Endothelial cell of umbilical vein (primary cell): ENCODE measurements at regions not wholly inside any gene's neighbourhood (a gene's known extent, or its start where the extent isn't known, plus 50 kb on each side); places are given as distances from the start of the nearest gene placed in this dataset.

Experiments
- BruUV-seq: library from RNA; stranded (reverse); fragments of 400-500 nt; replicated peaks from 2 replicates; lab custom pipeline; 2021; lab: Mats Ljungman, UMichigan
- CTCF ChIA-PET: fragments of 300-600, 350-600 bp; sonication (Branson Sonifier 250); formaldehyde crosslinking; loops from one replicate; lab custom pipeline; 2021; ENCODE audit warnings: antibody characterized with exemption, inconsistent platforms; lab: Charles Lee
- POLR2A ChIA-PET: fragments of 300-600, 350-600 bp; sonication (Branson Sonifier 250); formaldehyde crosslinking; loops from one replicate; lab custom pipeline; 2021; ENCODE audit warnings: antibody characterized with exemption, inconsistent platforms; lab: Charles Lee
- DNase-seq: peaks from one replicate; pipeline ENCODE4 v3.0.0-alpha.2; 2011; ENCODE audit warnings: low read depth, low spot score
- FAIRE-seq: peaks from 2 replicates; lab custom pipeline; 2011; peaks lifted over from hg19 to GRCh38; lab: Jason Lieb, UNC
- H2AFZ ChIP-seq: 2 replicates; pipeline ENCODE4 v1.6.0; 2012; ENCODE audit warnings: low read depth, low read length, control low read depth, inconsistent platforms
- H3K27ac ChIP-seq: 2 replicates; pipeline ENCODE4 v1.5.1; 2011; ENCODE audit warnings: low read depth, mild to moderate bottlenecking, control low read depth, low read length, moderate library complexity; ENCODE audit not compliant: insufficient read depth
- H3K27me3 ChIP-seq, 2 experiments: 2 replicates each; pipeline versions ENCODE4 v1.6.0 to v1.6.1; 2011; ENCODE audit warnings: low read length in 2 of 2, mixed read lengths in 1 of 2; ENCODE audit not compliant: control insufficient read depth in 2 of 2, insufficient read depth in 2 of 2
- H3K36me3 ChIP-seq, 2 experiments: 2 replicates in 1 of 2; 3 replicates in 1 of 2; pipeline ENCODE4 v1.5.1; 2011; ENCODE audit warnings: low read length in 2 of 2, mild to moderate bottlenecking in 1 of 2, moderate library complexity in 1 of 2; ENCODE audit not compliant: control insufficient read depth in 2 of 2, insufficient read depth in 2 of 2; ENCODE audit errors: extremely low read depth in 1 of 2
- H3K4me1 ChIP-seq: 3 replicates; pipeline ENCODE4 v1.5.1; 2011; ENCODE audit warnings: mild to moderate bottlenecking, low read length; ENCODE audit not compliant: control insufficient read depth, insufficient read depth; ENCODE audit errors: extremely low read depth
- H3K4me2 ChIP-seq: 2 replicates; pipeline ENCODE4 v1.6.1; 2011; ENCODE audit warnings: low read length, control low read depth, mixed read lengths; ENCODE audit not compliant: insufficient read depth
- H3K4me3 ChIP-seq, 3 experiments: fragments of 200-600 bp in 1 of 3; sonication (generic), shearing (Covaris generic) in 1 of 3; replicated peaks in 1 of 3; 2 replicates each; pipeline ENCODE4 v1.5.1; 2011 to 2016; ENCODE audit warnings: control low read depth in 3 of 3, low read length in 3 of 3, mild to moderate bottlenecking in 2 of 3, inconsistent platforms in 1 of 3, low read depth in 1 of 3, moderate library complexity in 1 of 3; ENCODE audit not compliant: insufficient read depth in 1 of 3
- H3K79me2 ChIP-seq: 2 replicates; pipeline ENCODE4 v1.6.0; 2012; ENCODE audit warnings: low read length, inconsistent platforms; ENCODE audit not compliant: control insufficient read depth, insufficient read depth
- H3K9ac ChIP-seq: replicated peaks from 2 replicates; pipeline ENCODE3; 2011; ENCODE audit warnings: low read length, control low read depth; ENCODE audit not compliant: insufficient read depth; ENCODE audit errors: extremely low read depth
- H3K9me1 ChIP-seq: replicated peaks from 3 replicates; pipeline ENCODE4 v1.6.0; 2011; ENCODE audit warnings: mild to moderate bottlenecking, low read length; ENCODE audit not compliant: control insufficient read depth, insufficient read depth; ENCODE audit errors: extremely low read depth
- H3K9me3 ChIP-seq: replicated peaks from 2 replicates; pipeline ENCODE4 v1.5.1; 2012; ENCODE audit warnings: low read length, inconsistent platforms; ENCODE audit not compliant: control insufficient read depth, insufficient read depth
- H4K20me1 ChIP-seq: replicated peaks from 2 replicates; pipeline ENCODE3; 2011; ENCODE audit warnings: mild to moderate bottlenecking, low read length; ENCODE audit not compliant: control insufficient read depth, insufficient read depth; ENCODE audit errors: extremely low read depth
- EZH2 ChIP-seq: IDR thresholded peaks from 2 replicates; pipeline ENCODE4 v1.6.1; 2012; ENCODE audit warnings: borderline replicate concordance, low read depth, mild to moderate bottlenecking, moderate library complexity, low read length, inconsistent platforms; ENCODE audit not compliant: severe bottlenecking
- FOS ChIP-seq: IDR thresholded peaks from 2 replicates; pipeline ENCODE4 v1.6.1; 2011; ENCODE audit warnings: mild to moderate bottlenecking, low read length, moderate library complexity, borderline replicate concordance; ENCODE audit not compliant: insufficient read depth
- GATA2 ChIP-seq: IDR thresholded peaks from 2 replicates; pipeline ENCODE4 v1.7.0; 2011; ENCODE audit warnings: low read depth, mild to moderate bottlenecking, moderate library complexity, mixed read lengths, low read length; ENCODE audit not compliant: insufficient read length, insufficient read depth
- JUN ChIP-seq: IDR thresholded peaks from 2 replicates; pipeline ENCODE4 v1.6.1; 2011; ENCODE audit warnings: borderline replicate concordance, low read depth; ENCODE audit not compliant: insufficient read length, insufficient read depth
- MYC ChIP-seq: IDR thresholded peaks from one replicate; pipeline ENCODE4 v1.6.1; 2011; ENCODE audit warnings: mild to moderate bottlenecking, low read depth, low read length
- POLR2A ChIP-seq: IDR thresholded peaks from 2 replicates; pipeline ENCODE4 v1.6.1; 2012; ENCODE audit warnings: low read depth, mild to moderate bottlenecking, control low read depth, low read length
- POLR2AphosphoS5 ChIP-seq: IDR thresholded peaks from 2 replicates; pipeline ENCODE4 v1.6.1; 2012; ENCODE audit warnings: low read depth, mild to moderate bottlenecking, control low read depth, low read length, moderate library complexity; ENCODE audit not compliant: insufficient read depth
- dilution Hi-C: fragments of 300-500 bp; cut with MboI; formaldehyde crosslinking; loops from one replicate; pipeline ENCODE4 v1.15.0; 2019; ENCODE audit warnings: low sequenced_read_pairs; ENCODE audit not compliant: extremely low pct_ligation_motif_present
- intact Hi-C: fragments of 100-400 bp; cut with micrococcal nuclease; formaldehyde crosslinking; loops from one replicate; pipeline ENCODE4 v1.10.0; 2022
- TF ChIP-seq, protein P1 (sequence below): IDR thresholded peaks from 2 replicates; pipeline ENCODE4 v1.6.1; 2011; ENCODE audit not compliant: insufficient read depth, insufficient read length
- TF ChIP-seq, protein P2 (sequence below), 2 donors: IDR thresholded peaks; 1 replicate in 1 of 2; 2 replicates in 1 of 2; pipeline ENCODE4 v1.5.1; 2011; ENCODE audit warnings: low read length in 2 of 2, mild to moderate bottlenecking in 2 of 2, moderate library complexity in 2 of 2, control low read depth in 1 of 2, inconsistent platforms in 1 of 2, low read depth in 1 of 2; ENCODE audit not compliant: insufficient read depth in 1 of 2; ENCODE audit errors: extremely low read depth in 1 of 2

GRCh38 chr3:107044677-107045076 is 332.6 kb upstream of the CCDC54 start:
- POLR2A ChIA-PET, result no interaction called here
- BruUV-seq, result no TSS peak
- Histone ChIP-seq H3K9me1 (no peaks in the 10 kb centered on the region), H3K27me3 (no peaks in the 10 kb centered on the region), H3K4me3 (no peak overlapping the region), H3K9me3 (no peaks in the 10 kb centered on the region), H3K9ac (no peak overlapping the region), H3K4me2 (no peak overlapping the region), H3K4me1 (no peaks in the 10 kb centered on the region), H4K20me1 (no peaks in the 10 kb centered on the region), H3K79me2 (no peaks in the 10 kb centered on the region), H3K27ac (no peak overlapping the region), H3K36me3 (no peaks in the 10 kb centered on the region), H2AFZ (no peak overlapping the region)
- intact Hi-C loops, result no loop called here
- TF ChIP-seq, protein P1, sequence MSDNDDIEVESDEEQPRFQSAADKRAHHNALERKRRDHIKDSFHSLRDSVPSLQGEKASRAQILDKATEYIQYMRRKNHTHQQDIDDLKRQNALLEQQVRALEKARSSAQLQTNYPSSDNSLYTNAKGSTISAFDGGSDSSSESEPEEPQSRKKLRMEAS, result no peak
- TF ChIP-seq GATA2 (no peak), JUN (no peak), POLR2AphosphoS5 (no peak), EZH2 (no peak), POLR2A (no peak), MYC (no peak), FOS (no peak)
- TF ChIP-seq, protein P2, sequence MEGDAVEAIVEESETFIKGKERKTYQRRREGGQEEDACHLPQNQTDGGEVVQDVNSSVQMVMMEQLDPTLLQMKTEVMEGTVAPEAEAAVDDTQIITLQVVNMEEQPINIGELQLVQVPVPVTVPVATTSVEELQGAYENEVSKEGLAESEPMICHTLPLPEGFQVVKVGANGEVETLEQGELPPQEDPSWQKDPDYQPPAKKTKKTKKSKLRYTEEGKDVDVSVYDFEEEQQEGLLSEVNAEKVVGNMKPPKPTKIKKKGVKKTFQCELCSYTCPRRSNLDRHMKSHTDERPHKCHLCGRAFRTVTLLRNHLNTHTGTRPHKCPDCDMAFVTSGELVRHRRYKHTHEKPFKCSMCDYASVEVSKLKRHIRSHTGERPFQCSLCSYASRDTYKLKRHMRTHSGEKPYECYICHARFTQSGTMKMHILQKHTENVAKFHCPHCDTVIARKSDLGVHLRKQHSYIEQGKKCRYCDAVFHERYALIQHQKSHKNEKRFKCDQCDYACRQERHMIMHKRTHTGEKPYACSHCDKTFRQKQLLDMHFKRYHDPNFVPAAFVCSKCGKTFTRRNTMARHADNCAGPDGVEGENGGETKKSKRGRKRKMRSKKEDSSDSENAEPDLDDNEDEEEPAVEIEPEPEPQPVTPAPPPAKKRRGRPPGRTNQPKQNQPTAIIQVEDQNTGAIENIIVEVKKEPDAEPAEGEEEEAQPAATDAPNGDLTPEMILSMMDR (IDR thresholded peaks at IDR 0.05; ENCODE audit: extremely low read depth in 1 of 2, insufficient read depth in 1 of 2, low read depth in 1 of 2, low read length in 2 of 2), result no peak
- dilution Hi-C loops, result no loop called here
- FAIRE-seq, result no peak
- CTCF ChIA-PET, result interaction anchor here (1.8 kb wide), 1 partner anchor 20 kb away, joined by 11 read pairs; no protein-coding TSS in a partner anchor
- DNase-seq, result peak; percentile 7
